Kidney (tissue), 13 donors: ENCODE measurements at regions not wholly inside any gene's neighbourhood (a gene's known extent, or its start where the extent isn't known, plus 50 kb on each side); places are given as distances from the start of the nearest gene placed in this dataset.

ENCODE experiments used
- DNase-seq, 5 donors: peaks; one replicate each; pipeline ENCODE4 v3.0.0-alpha.2; 2013 to 2020
- FAIRE-seq: peaks from 2 replicates; lab custom pipeline; 2012; peaks lifted over from hg19 to GRCh38; lab: Jason Lieb, UNC
- H3K27ac ChIP-seq, 2 donors: one replicate each; pipeline ENCODE4 v1.7.0; 2013; ENCODE audit warnings: low read depth in 2 of 2, low read length in 2 of 2, inconsistent platforms in 1 of 2
- H3K27me3 ChIP-seq: one replicate; pipeline ENCODE4 v1.7.1; 2013; ENCODE audit warnings: low read length, inconsistent platforms; ENCODE audit not compliant: control insufficient read depth, insufficient read depth
- H3K36me3 ChIP-seq, 3 donors: one replicate each; pipeline versions ENCODE4 v1.7.0 to v1.7.1; 2013; ENCODE audit warnings: low read length in 3 of 3, control low read depth in 1 of 3, inconsistent platforms in 1 of 3; ENCODE audit not compliant: insufficient read depth in 3 of 3, control insufficient read depth in 2 of 3
- H3K4me1 ChIP-seq, 3 donors: one replicate each; pipeline versions ENCODE4 v1.7.0 to v1.7.1; 2013; ENCODE audit warnings: low read length in 3 of 3, inconsistent platforms in 1 of 3, low read depth in 1 of 3; ENCODE audit not compliant: control insufficient read depth in 2 of 3, insufficient read depth in 2 of 3
- H3K4me3 ChIP-seq, 3 donors: one replicate each; pipeline versions ENCODE4 v1.7.0 to v1.8.1; 2013; ENCODE audit warnings: low read length in 3 of 3, control low read depth in 1 of 3, inconsistent platforms in 1 of 3
- H3K9ac ChIP-seq, 3 donors: one replicate each; pipeline versions ENCODE4 v1.7.0 to v1.7.1; 2013; ENCODE audit warnings: low read length in 3 of 3, control low read depth in 1 of 3, inconsistent platforms in 1 of 3
- H3K9me3 ChIP-seq, 3 donors: one replicate each; pipeline versions ENCODE4 v1.7.0 to v1.7.1; 2013; ENCODE audit warnings: low read length in 3 of 3, control low read depth in 1 of 3, inconsistent platforms in 1 of 3; ENCODE audit not compliant: control insufficient read depth in 2 of 3, insufficient read depth in 1 of 3
- intact Hi-C: fragments of 100-400 bp; cut with DNase I; formaldehyde crosslinking; loops from one replicate; pipeline ENCODE4 v1.11.1; 2022
- TF ChIP-seq, protein P1 (sequence below): IDR thresholded peaks from 3 replicates; pipeline ENCODE4 v1.5.1; 2012; ENCODE audit warnings: mild to moderate bottlenecking, moderate library complexity, borderline replicate concordance; ENCODE audit not compliant: insufficient read depth; ENCODE audit errors: extremely low read depth
- donor health status: control.
- donor health status: control.
- donor health status: control.
- donor health status: control.
- donor health status: control.
- donor health status: DM: yes; HTN: yes; CAD: no.
- donor health status: Normal renal cell carcinoma (clear cell type).

DNA sequence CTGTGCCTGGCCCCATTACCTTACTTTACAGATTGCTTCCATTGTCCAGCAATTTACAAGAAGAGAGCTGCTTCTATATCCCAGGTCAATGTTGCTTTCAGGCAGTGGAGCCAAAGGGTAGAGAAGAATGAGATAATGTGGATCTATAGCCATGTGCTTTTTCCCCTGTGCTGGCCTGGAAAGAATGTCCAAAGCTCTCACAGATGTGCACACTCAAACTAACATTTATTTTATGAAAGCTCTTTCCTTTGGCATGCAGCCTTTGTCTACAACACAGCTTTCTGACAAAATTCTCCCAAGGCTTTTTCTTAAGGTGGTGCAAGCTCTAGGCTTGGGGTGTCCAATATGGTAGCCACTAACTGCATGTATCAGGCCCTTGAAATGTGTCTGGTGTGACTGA lies 217.3 kb downstream of the LRRC70 start:
- Histone ChIP-seq H3K9me3 (peaks cover 0 to 15% (median 2%) of the 10 kb centered on the region in 3 donors), H3K27me3 (no peaks in the 10 kb centered on the region), H3K27ac (no peak overlapping the region), H3K4me1 (no peaks in the 10 kb centered on the region), H3K9ac (no peak overlapping the region), H3K4me3 (no peak overlapping the region), H3K36me3 (no peaks in the 10 kb centered on the region)
- no peak for DNase-seq
- intact Hi-C loops, result no loop called here
- no peak for FAIRE-seq
- TF ChIP-seq, protein P1, sequence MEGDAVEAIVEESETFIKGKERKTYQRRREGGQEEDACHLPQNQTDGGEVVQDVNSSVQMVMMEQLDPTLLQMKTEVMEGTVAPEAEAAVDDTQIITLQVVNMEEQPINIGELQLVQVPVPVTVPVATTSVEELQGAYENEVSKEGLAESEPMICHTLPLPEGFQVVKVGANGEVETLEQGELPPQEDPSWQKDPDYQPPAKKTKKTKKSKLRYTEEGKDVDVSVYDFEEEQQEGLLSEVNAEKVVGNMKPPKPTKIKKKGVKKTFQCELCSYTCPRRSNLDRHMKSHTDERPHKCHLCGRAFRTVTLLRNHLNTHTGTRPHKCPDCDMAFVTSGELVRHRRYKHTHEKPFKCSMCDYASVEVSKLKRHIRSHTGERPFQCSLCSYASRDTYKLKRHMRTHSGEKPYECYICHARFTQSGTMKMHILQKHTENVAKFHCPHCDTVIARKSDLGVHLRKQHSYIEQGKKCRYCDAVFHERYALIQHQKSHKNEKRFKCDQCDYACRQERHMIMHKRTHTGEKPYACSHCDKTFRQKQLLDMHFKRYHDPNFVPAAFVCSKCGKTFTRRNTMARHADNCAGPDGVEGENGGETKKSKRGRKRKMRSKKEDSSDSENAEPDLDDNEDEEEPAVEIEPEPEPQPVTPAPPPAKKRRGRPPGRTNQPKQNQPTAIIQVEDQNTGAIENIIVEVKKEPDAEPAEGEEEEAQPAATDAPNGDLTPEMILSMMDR, result no peak

DNA sequence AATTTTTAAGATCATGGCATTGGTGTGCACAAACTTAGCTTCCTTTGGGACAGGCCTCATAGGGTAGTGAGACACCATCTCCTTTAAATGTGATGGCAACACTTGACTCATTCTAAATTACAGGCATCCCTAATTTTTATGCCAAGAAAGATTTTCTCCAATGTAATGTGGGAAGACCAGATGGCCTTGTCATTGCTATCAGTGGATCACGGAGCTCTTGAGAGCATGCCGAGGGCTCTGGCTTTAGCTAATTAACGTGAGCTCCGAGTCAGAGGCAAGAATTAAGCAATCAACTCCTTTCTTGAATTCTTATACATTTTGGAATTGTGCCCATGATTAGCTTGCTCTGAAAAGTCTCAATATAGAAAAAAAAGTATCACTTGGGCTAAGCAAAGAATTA lies 215.8 kb downstream of the LRRC70 start:
- Histone ChIP-seq H3K4me3 (no peak overlapping the region), H3K27me3 (no peaks in the 10 kb centered on the region), H3K9ac (no peak overlapping the region), H3K4me1 (no peaks in the 10 kb centered on the region), H3K36me3 (no peaks in the 10 kb centered on the region), H3K27ac (no peak overlapping the region), H3K9me3 (peaks cover 0 to 15% (median 2%) of the 10 kb centered on the region in 3 donors)
- no peak for DNase-seq
- intact Hi-C loops, result no loop called here
- TF ChIP-seq, protein P1, result no peak
- FAIRE-seq, result no peak

DNA sequence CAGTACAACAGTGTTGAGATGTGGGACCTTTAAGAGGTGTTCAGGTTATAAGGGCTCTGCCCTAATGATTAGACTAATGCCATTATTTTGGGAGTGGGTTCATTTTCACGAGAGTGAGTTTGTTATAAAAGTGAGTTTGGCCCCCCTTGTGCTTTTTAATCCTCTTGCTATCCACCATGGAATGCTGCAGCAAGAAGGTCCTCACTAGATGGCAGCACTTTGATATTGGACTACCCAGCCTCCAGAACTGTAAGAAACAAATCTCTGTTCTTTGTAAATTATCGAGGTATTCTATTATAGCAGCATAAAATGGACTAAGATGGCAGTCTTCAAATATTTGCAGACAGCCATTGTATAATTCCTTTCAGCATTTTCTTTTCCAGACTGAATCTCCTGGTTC lies 212.4 kb downstream of the LRRC70 start:
- H3K36me3 ChIP-seq, result no peaks in the 10 kb centered on the region
- no peak overlapping the region for H3K9ac ChIP-seq
- DNase-seq (peak in 1 of 5 donors; percentile 23), FAIRE-seq (no peak)
- H3K27ac ChIP-seq, result no peak overlapping the region
- TF ChIP-seq, protein P1, result peak; percentile 29
- intact Hi-C loops, result no loop called here
- no peaks in the 10 kb centered on the region for H3K9me3 ChIP-seq
- H3K27me3 ChIP-seq, result no peaks in the 10 kb centered on the region
- no peaks in the 10 kb centered on the region for H3K4me1 ChIP-seq
- no peak overlapping the region for H3K4me3 ChIP-seq

DNA sequence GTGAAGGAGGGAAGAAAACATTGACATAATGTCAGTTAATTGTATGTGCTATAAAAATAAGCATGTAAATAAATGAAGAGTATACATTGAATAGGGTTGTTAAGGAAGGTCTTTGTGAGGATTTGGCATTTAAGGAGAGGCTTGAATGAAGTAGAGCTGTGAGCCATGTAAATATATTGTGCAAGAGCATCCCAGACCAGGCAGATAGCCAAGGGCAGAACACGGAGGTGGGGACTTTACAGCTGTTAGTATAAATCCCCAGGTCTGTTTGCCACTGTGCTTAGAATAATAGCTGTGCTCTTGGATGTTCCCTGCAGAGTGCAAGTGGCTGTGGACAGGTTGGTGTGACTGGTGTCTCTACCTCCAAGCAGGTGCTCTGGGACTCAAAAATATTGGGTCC lies 211.7 kb downstream of the LRRC70 start:
- no peak overlapping the region for H3K9ac ChIP-seq
- TF ChIP-seq, protein P1, result no peak
- no peaks in the 10 kb centered on the region for H3K9me3 ChIP-seq
- no peaks in the 10 kb centered on the region for H3K36me3 ChIP-seq
- no peak for FAIRE-seq
- DNase-seq, result no peak
- no peak overlapping the region for H3K27ac ChIP-seq
- no peaks in the 10 kb centered on the region for H3K27me3 ChIP-seq
- H3K4me3 ChIP-seq, result no peak overlapping the region
- H3K4me1 ChIP-seq, result no peaks in the 10 kb centered on the region
- intact Hi-C loops, result no loop called here
